Cardiac fibroblast (primary cell): ENCODE measurements at regions not wholly inside any gene's neighbourhood (a gene's known extent, or its start where the extent isn't known, plus 50 kb on each side); places are given as distances from the start of the nearest gene placed in this dataset.

Experiments
- DNase-seq, 2 donors: peaks; one replicate each; pipeline versions ENCODE4 v3.0.0 to v3.0.0-alpha.2; 2010; ENCODE audit warnings: low read depth in 2 of 2
- H3K4me3 ChIP-seq, 2 donors: replicated peaks in 1 of 2; 1 replicate in 1 of 2; 2 replicates in 1 of 2; pipeline ENCODE4 v1.5.1; 2011; ENCODE audit warnings: low read depth in 2 of 2, low read length in 2 of 2, mild to moderate bottlenecking in 2 of 2, moderate library complexity in 1 of 2
- TF ChIP-seq, protein P1 (sequence below): IDR thresholded peaks from one replicate; pipeline ENCODE4 v1.5.1; 2011; ENCODE audit warnings: low read depth, mild to moderate bottlenecking, low read length, inconsistent platforms

DNA sequence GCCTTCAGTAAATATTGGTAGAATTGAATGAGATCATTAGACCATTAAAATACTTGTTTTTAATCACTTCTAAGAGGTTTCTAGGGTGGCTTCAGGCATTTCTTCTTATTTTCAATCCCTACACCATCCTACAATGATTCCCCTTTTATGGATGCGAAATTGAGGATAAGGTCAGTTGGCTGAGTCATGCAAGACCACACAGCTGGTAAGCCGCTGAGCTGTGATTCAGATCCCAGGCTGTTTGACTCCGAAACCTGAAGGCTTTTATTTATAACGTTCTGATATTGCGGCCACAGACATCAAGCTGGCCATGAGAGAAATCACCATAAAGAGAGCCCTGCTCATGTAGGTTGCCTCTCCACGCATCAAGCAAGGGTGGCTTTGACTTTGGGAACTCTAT, 133.4 kb downstream of the VAPA start:
- DNase-seq = peak in 1 of 2 donors; percentile 33
- H3K4me3 ChIP-seq = no peak overlapping the region
- TF ChIP-seq, protein P1, sequence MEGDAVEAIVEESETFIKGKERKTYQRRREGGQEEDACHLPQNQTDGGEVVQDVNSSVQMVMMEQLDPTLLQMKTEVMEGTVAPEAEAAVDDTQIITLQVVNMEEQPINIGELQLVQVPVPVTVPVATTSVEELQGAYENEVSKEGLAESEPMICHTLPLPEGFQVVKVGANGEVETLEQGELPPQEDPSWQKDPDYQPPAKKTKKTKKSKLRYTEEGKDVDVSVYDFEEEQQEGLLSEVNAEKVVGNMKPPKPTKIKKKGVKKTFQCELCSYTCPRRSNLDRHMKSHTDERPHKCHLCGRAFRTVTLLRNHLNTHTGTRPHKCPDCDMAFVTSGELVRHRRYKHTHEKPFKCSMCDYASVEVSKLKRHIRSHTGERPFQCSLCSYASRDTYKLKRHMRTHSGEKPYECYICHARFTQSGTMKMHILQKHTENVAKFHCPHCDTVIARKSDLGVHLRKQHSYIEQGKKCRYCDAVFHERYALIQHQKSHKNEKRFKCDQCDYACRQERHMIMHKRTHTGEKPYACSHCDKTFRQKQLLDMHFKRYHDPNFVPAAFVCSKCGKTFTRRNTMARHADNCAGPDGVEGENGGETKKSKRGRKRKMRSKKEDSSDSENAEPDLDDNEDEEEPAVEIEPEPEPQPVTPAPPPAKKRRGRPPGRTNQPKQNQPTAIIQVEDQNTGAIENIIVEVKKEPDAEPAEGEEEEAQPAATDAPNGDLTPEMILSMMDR = no peak

DNA sequence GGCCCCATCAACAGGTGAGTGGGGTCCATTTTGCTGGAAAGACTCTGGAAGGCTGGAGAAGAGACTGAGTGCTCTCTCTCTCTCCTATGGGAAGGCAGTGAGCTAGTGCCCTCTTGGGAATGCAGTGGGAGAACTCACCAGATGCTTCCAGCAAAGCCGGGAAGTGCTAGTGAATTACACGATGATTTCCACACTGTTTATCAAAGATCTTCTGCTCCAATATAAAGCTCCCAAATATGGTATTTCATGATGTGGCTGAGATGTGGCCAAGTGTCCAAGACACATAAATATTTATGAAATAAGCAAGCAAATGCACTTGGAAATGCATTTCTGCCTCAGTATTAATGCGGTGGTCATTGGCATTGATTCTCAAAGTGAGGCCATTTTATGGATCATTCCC, 135.9 kb downstream of the VAPA start:
- TF ChIP-seq, protein P1 = no peak
- DNase-seq = peak in 1 of 2 donors; percentile 61
- H3K4me3 ChIP-seq = no peak overlapping the region

DNA sequence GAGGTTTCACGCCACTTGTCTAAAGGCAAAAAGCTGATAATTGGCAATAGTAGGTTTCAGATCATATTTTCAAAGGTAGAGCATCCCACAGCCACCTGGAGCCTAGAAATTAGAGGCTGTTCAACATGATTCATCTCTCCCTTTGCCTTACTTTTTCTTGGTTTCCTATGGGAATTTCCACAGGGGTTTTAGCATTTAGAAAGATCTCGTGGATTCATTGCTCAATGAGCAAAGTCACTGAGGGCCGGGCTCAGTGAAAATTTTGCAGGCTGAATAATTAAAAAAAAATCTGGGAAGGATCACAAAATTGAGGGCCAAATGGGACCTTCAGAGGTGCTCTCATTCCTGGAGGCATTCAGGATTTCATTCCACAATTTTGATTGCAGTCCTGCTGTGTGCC, 137.1 kb downstream of the VAPA start:
- TF ChIP-seq, protein P1 = no peak
- H3K4me3 ChIP-seq = no peak overlapping the region
- DNase-seq = peak in 1 of 2 donors; percentile 30

DNA sequence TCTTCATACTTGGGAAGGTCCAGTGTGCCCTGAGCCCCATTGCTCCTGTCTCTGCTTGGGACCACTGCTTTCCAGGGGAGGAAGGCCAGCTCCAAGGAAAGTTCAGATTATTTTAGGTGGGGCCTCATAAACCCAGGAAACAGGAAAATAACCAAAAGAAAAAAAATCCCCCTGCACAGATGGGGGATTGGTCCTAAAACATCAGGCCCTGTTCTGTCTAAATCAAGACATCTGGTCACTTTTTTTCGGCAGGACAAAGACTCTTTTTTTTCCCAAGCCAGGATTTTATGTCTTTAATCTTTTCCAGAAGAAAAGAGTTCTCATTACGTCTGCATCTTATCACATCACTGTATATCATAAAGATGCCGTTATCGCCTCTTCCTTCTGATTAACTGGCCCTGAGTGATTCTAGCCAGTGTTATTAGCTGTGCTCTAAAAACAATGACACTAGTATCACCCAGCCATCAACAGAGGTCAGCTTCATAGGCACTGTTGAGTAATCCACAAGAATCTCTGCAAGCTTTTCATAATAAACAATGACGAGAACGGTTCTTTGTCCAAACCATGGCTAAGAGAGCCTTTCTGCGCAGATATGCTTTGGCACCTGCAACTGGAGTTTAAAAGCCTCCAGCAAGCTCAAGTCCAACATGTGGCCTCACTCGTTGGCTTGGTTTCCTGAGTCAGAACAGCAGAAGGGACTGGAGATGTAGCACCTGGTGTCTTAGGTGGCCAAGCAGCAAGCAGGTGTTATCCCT, 138.2 kb downstream of the VAPA start:
- peak; percentile 83 to 87 for DNase-seq
- no peak overlapping the region for H3K4me3 ChIP-seq
- TF ChIP-seq, protein P1 = no peak

DNA sequence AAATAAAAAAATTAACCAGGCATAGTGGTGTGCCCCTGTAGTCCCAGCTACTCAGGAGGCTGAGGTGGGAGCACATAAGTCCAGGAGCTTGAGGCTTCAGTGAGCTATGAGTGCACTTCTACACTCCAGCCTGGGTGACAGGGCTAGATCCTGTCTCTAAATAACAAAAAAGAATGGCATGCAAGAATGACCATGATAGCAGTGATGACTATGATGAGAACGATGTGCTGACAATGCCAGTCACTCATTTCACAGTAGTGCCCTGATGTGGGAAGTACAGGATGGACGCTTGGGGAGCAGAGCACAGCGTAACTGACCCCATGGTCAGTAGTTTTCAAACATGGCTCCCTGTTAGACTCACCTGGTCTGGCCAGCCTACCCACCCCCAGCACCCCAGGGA, 139.1 kb downstream of the VAPA start:
- no peak for DNase-seq
- TF ChIP-seq, protein P1 = no peak
- H3K4me3 ChIP-seq = no peak overlapping the region

DNA sequence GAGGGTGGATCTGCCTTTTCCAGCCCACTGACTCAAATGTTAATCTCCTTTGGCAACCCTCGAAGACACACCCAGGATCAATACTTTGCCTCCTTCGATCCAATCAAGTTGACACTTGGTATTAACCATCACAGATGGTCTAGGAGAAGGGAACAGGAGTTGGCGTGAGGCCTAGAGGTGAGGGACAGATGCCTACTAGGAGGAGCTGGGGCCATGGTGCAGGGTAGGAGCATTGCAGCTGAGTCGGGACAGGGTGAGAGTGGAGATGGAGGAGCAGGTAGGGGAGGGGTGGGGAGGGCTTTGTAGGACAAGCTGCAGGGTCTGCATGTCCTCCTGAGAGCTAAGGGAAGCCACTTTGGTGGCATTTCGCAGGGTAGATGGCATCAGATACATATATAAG, 140.0 kb downstream of the VAPA start:
- TF ChIP-seq, protein P1 = no peak
- no peak for DNase-seq
- H3K4me3 ChIP-seq = no peak overlapping the region

DNA sequence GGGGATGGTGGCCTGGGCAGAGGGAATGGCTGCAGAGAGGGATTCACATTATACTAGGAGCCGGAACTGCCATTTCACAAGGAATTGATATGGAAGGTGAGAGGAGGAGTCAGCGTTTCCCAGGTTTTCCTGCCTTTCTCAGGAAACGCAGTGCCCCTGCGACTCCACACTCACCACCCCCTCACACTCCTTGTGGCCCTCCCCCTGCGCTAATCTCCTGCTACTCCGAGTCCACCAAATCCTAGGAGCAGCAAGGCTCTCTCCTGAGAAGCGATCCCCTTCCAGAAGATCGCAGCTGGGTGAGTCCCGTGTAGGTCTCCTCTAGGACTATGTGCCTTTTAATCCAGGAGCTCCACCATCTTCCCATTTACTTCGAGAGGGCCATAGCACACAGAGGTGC, 140.6 kb downstream of the VAPA start:
- no peak for DNase-seq
- H3K4me3 ChIP-seq = no peak overlapping the region
- TF ChIP-seq, protein P1 = no peak
